Mononuclear cell (primary cell): ENCODE measurements at regions not wholly inside any gene's neighbourhood (a gene's known extent, or its start where the extent isn't known, plus 50 kb on each side); places are given as distances from the start of the nearest gene placed in this dataset.

Source experiments
- H3K27me3 ChIP-seq: 2 replicates; pipeline ENCODE4 v1.6.0; 2011; ENCODE audit warnings: low read length, control low read depth; ENCODE audit not compliant: insufficient read depth
- H3K4me1 ChIP-seq: 2 replicates; pipeline ENCODE4 v1.5.1; 2011; ENCODE audit warnings: mild to moderate bottlenecking, low read length, control low read depth; ENCODE audit not compliant: insufficient read depth
- H3K4me3 ChIP-seq: 2 replicates; pipeline ENCODE4 v1.5.1; 2011; ENCODE audit warnings: mild to moderate bottlenecking, low read length, moderate library complexity
- H3K9me3 ChIP-seq: 2 replicates; pipeline ENCODE4 v1.5.1; 2011; ENCODE audit warnings: low read depth, mild to moderate bottlenecking, control low read depth, low read length

DNA sequence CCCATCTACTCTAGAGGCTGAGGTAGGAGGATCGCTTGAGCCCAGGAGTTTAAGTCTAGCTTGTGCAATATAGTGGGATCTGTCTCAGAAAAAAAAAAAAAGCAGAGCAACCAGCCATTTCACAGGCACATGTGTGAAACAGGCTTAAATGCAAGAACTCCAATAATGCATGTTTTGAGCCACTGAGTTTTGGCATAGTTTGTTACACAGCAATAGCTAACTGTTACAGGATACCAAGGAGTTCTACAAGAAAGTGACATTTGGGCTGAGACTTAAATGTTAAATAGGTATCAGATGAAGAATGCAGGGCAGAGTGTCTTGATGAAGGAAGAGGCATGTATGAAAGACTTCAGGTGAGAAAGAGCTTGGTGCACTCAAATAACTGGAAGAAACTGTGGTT, 240.0 kb upstream of the FOXN3 start:
- H3K4me1 ChIP-seq, result no peaks in the 10 kb centered on the region
- H3K9me3 ChIP-seq, result no peaks in the 10 kb centered on the region
- no peak overlapping the region for H3K4me3 ChIP-seq
- H3K27me3 ChIP-seq, result no peaks in the 10 kb centered on the region

DNA sequence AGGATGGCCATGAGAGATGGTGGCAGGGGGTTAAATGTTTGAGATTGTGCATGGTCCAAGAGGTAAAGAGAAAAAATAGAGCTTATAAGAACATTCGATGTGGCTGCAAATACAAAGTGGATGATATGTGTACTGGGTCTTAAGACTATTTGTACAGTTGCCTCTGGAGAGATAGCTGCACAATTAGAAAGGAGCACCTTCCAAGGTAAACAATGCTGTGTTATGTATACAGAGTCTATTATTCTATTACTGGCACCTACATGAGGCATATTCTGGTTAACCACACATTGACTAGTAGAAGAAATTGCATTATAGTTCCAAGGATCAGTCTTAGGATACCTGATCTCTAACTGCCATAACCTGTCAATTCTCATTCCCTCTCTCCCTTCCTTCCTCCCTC, 238.0 kb upstream of the FOXN3 start:
- Histone ChIP-seq H3K27me3 (no peaks in the 10 kb centered on the region), H3K4me1 (no peaks in the 10 kb centered on the region), H3K9me3 (no peaks in the 10 kb centered on the region), H3K4me3 (no peak overlapping the region)

DNA sequence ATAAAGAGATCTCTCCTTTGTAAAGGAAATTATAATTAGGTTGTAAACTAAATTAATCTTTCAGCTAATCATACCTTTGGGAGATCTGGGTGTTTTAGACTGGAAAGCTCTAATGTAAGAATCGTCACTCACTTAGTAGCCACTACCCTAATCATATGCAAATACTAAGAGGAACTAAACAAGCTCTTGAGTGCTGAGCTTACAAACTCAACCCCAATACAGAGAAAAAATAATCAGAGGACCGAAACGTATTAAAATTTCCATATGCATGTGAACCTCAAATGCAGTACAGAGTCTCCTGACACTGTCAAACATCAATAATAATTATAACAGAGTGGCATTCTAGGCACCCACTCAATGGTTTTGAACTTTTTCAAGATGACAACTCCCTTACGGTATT, 235.3 kb upstream of the FOXN3 start:
- no peak overlapping the region for H3K4me3 ChIP-seq
- H3K27me3 ChIP-seq, result no peaks in the 10 kb centered on the region
- H3K4me1 ChIP-seq, result no peaks in the 10 kb centered on the region
- H3K9me3 ChIP-seq, result no peaks in the 10 kb centered on the region

DNA sequence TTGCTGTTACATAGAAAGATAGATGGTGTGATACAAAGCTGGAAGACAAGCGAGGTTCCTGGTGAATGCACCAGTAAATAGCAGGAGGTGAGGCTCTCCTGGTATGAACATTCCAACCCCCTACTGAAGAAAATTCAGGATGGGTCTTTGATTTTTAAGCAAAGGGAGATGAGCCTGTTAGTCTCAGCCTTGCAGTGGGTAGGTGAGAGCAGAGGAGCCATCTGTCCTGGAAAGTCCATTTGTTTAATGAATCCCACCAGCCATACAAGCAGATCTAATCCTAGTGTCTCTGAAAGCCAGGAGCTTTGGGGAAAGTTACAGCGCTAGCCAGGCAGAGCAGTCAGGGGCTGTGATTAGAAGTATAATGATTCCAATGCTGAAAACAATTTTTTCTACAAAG, 234.8 kb upstream of the FOXN3 start:
- no peak overlapping the region for H3K4me3 ChIP-seq
- H3K9me3 ChIP-seq, result no peaks in the 10 kb centered on the region
- no peaks in the 10 kb centered on the region for H3K4me1 ChIP-seq
- H3K27me3 ChIP-seq, result no peaks in the 10 kb centered on the region

DNA sequence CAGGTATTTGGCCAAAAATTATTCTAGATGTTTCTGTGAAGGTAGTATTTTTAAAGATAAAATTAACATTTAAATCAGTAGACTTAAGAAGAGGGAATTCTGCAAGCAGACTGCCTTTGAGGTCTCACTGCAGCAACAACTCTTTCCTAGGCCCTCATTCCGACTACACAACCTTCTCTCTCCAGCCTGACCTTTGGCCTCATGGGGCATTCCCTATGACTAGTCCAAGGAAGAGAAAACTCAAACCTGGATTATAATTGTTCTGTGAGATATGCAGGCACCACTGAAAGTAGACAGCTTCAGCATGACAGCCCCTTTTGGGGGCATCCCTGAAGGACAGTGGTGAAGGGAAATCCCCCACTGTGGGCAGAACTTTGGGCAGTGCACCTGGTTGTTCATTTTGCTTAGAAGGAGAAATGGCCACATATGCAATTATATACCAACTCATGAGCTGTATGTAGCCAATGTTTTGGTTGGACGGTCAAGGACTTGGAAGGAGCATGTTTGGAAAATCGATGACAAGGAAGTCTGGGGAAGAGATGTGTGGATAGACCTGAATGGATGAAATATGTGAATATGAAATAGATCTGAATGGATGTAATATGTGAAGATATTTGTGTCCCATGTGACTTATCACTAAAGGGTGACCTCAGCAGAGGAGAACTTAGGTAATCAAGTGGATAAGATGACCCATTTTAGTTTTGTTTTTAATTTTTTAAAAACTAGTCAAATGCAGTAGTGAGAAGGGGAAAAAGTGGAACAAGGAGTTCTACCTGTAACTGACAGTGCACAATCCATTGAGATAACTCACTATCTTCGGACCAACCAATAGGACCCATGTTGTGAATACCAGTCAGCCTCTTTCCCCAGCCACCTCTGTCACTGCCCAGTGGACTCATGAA, 233.3 kb upstream of the FOXN3 start:
- no peaks in the 10 kb centered on the region for H3K27me3 ChIP-seq
- no peaks in the 10 kb centered on the region for H3K9me3 ChIP-seq
- no peak overlapping the region for H3K4me3 ChIP-seq
- no peaks in the 10 kb centered on the region for H3K4me1 ChIP-seq

DNA sequence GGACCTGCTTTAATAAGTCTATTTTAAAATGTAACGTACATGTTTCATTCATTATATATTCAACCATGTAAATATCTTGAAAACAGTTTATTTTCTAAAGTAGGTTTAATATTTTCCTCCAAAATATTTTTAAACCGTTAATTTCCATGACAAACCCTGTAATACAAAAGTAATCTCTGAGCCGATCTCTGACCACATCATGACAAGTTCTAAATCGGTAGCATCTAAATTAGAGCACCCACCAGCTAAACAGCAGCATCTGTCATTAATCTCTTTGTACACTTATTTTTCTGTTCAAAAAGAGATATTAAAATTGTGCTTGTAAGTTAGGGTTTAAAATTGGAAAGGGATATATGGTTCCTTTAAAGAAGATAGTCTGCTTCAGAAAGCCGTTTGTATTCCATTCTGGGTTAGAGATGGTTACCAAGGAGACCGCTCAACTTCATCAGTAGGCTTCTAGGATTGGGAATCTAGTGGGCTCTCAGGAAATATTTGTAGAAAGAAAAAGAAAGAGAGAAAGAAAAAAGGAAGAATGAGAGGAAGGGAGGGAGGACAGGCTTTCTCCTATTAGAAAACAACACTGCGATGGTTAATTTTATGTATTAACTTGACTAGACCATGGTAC, 232.5 kb upstream of the FOXN3 start:
- Histone ChIP-seq H3K4me1 (no peaks in the 10 kb centered on the region), H3K9me3 (no peaks in the 10 kb centered on the region), H3K4me3 (no peak overlapping the region), H3K27me3 (no peaks in the 10 kb centered on the region)

DNA sequence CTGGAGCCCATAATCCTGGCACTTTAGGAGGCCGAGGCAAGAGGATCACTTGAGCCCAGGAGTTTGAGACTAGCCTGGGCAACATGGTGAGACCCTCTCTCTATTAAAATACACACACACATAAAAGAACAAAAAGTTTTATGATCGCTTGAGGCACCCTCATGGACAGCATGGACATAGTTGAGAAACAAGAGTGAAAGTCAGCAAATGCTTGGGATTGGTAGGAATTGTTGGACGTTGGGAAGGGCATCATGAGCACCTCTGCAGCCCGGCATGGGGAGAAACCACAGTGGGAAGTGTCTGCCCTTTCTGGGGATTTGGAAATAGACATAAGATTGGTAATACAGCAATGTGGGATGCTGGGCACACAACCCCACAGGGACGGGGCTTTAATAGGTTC, 231.9 kb upstream of the FOXN3 start:
- H3K4me3 ChIP-seq, result no peak overlapping the region
- H3K9me3 ChIP-seq, result no peaks in the 10 kb centered on the region
- no peaks in the 10 kb centered on the region for H3K4me1 ChIP-seq
- H3K27me3 ChIP-seq, result no peaks in the 10 kb centered on the region

DNA sequence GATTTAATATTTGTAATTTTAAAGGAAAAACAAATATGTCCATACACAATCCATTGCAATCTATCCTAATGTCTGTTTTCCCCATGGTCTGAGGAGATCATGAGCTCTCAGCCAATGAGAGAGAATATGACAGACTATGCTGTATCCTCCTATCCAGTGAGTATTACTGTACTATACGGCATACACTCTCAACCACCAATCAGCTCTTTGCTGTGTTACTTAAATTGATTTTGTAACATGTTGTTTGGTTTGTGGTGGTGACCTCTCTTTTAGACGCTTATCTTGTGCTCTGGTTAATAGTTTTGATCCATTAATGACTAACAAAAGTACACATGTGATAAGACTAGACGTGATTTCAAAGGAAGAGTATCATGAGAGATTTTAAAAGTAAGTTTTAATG, 231.5 kb upstream of the FOXN3 start:
- no peaks in the 10 kb centered on the region for H3K27me3 ChIP-seq
- H3K9me3 ChIP-seq, result no peaks in the 10 kb centered on the region
- H3K4me3 ChIP-seq, result no peak overlapping the region
- no peaks in the 10 kb centered on the region for H3K4me1 ChIP-seq

DNA sequence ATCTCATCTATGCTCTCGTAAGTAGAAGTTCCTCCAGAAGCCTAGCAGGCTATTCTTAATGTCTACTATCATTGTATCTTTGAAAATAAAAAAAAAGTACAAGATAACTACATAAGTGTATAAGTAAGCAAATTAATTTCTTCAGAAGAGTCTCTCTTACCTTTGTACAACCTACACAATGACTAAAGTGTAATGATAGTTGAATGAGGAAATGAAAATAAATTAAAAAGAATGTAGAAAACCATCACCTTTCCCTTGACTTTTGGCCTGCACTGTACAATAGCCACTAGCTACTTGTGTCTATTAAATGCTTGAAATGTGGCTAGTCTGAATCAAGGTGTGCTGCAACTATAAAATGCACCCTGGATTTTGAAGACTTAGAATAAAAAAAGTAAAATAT, 229.9 kb upstream of the FOXN3 start:
- no peaks in the 10 kb centered on the region for H3K9me3 ChIP-seq
- H3K4me3 ChIP-seq, result no peak overlapping the region
- no peaks in the 10 kb centered on the region for H3K4me1 ChIP-seq
- no peaks in the 10 kb centered on the region for H3K27me3 ChIP-seq

DNA sequence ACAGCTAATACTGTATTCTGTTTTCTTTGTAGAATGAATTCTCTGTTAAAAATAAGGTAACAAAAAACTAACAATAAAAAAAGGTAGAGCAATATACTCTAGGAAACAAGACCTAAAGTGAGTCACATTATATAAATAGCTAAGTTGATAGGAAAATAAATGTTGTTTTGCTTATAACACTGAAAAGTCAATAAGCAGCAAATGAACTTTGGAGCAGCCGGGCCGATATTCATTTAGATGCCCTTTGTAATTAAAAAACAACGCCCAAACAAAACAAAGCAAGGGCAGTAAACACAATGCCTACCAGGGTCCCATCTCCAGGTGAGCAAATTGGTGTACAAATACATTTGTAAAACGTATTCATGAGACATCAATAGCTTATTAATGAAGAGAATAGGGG, 227.6 kb upstream of the FOXN3 start:
- Histone ChIP-seq H3K4me1 (no peaks in the 10 kb centered on the region), H3K27me3 (no peaks in the 10 kb centered on the region), H3K4me3 (no peak overlapping the region), H3K9me3 (no peaks in the 10 kb centered on the region)

DNA sequence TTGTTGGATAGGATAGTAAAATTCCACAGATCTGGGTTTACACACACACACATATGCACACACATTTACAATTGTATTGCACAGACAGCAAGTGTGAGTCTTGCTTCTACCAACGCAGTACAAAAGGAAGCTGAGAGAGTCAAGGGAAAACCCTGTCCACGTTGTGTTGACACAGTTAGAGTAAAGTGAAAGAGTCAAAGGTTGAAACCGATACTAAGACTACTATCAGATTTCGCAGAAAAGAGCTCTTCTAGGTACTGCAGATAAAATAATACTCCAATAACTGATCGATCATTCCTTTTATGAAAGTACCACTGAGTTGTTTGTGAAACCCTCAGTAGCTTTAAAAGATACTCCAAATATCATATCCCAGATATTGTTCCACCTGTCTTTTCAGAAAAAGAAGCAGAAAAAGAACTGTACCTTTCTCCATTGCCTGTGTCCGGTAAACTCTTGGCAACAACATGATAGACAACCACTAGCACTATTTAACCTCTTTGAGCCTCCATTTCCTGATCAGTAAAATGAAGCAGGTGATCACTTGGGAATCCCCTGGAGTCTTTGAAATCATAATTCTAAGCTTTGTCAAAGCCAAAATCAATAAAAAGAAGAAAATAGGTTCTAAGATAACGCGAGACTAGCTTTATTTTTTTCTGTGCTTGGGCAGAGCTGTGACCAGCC, 224.6 kb upstream of the FOXN3 start:
- Histone ChIP-seq H3K4me1 (no peaks in the 10 kb centered on the region), H3K4me3 (no peak overlapping the region), H3K9me3 (no peaks in the 10 kb centered on the region), H3K27me3 (no peaks in the 10 kb centered on the region)

DNA sequence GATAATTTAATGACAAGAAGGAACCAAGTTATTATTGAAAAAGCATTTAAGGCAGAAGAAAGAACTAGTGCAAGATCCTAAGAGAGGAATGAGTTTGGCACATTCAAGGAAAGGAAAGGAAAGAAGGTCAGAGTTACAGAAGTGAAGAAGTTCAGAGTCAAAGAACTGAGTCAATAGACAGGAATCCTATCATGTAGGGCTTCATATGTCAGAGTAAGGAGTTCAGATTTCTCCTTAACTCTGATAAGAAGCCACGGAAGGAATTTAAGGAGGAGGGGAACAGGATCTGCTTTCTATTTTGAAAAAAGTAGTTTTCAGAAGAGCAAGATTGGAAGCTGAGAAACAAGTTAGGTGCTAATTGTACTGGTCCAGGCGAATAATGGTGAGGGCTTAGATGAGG, 223.1 kb upstream of the FOXN3 start:
- Histone ChIP-seq H3K9me3 (no peaks in the 10 kb centered on the region), H3K4me3 (no peak overlapping the region), H3K4me1 (no peaks in the 10 kb centered on the region), H3K27me3 (no peaks in the 10 kb centered on the region)

DNA sequence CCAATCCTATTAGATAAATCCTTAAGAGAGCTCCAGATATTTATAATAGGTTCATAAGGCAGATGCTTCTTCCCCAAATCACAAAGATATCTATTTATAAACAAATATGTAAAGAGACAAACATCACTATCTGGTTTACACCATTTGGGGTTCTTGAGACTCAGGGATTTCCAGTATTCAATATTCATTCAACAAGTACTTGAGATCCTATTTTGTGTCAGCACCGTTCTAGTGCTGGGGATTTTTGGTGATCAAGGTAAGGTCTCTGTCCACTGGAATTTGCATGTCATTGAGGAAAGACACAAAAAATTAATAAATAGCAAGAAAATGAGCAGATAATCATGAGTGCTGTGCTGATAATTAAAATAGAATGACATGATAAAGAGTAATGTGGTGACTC, 222.7 kb upstream of the FOXN3 start:
- Histone ChIP-seq H3K4me3 (no peak overlapping the region), H3K9me3 (no peaks in the 10 kb centered on the region), H3K4me1 (no peaks in the 10 kb centered on the region), H3K27me3 (no peaks in the 10 kb centered on the region)

DNA sequence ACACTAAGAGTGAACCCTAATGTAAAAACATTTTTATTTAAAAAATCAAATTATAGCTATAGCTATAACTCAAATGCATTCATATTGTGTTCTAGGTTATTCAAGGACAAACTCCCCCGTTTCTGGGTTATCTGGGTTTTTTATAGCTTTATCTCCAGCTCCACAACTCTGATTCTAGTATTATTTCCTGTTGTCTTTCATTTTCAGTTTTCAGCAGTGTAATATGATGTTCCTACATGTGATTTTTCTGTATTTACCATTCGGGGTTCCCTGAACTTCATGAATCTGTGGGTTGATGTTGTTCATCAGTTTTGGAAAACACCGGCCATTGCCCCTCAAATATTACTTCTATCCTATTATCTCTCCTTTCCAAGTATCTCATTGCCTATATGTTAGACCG, 221.9 kb upstream of the FOXN3 start:
- H3K27me3 ChIP-seq, result no peaks in the 10 kb centered on the region
- H3K4me3 ChIP-seq, result no peak overlapping the region
- no peaks in the 10 kb centered on the region for H3K4me1 ChIP-seq
- no peaks in the 10 kb centered on the region for H3K9me3 ChIP-seq

DNA sequence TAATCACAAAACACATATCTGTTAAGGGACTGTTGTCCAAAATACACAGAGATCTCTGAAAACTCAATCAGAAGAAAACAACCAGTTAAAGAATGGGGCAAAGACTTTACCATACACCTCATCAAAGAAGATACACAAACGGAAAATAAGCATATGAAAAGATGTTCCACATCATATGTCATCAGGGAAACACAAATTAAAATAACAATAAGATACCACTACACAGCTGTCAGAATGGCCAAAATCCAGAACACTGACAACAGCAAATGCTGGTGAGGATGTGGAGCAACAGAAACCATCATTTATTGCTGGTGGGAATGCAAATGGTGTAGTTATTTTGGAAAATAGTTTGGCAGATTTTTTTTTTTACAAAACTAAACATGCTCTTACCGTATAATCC, 220.5 kb upstream of the FOXN3 start:
- H3K9me3 ChIP-seq, result no peaks in the 10 kb centered on the region
- no peaks in the 10 kb centered on the region for H3K4me1 ChIP-seq
- H3K4me3 ChIP-seq, result no peak overlapping the region
- H3K27me3 ChIP-seq, result no peaks in the 10 kb centered on the region
